Astrocyte (in vitro differentiated cells and primary cell): ENCODE measurements at regions not wholly inside any gene's neighbourhood (a gene's known extent, or its start where the extent isn't known, plus 50 kb on each side); places are given as distances from the start of the nearest gene placed in this dataset.

Experiments used
- DNase-seq: peaks from one replicate; pipeline ENCODE4 v3.0.0-alpha.2; 2010; ENCODE audit warnings: low read depth
- FAIRE-seq: peaks from 2 replicates; lab custom pipeline; 2011; peaks lifted over from hg19 to GRCh38; lab: Jason Lieb, UNC
- H2AFZ ChIP-seq: 2 replicates; pipeline ENCODE4 v1.6.0; 2012; ENCODE audit warnings: low read depth, low read length, inconsistent platforms
- H3K27ac ChIP-seq: 2 replicates; pipeline ENCODE4 v1.5.1; 2011; ENCODE audit warnings: low read depth, low read length, inconsistent platforms
- H3K27me3 ChIP-seq: 2 replicates; pipeline ENCODE4 v1.6.0; 2011; ENCODE audit warnings: low read length, inconsistent platforms; ENCODE audit not compliant: insufficient read depth
- H3K36me3 ChIP-seq: 2 replicates; pipeline ENCODE4 v1.5.1; 2011; ENCODE audit warnings: low read length, inconsistent platforms; ENCODE audit not compliant: insufficient read depth
- H3K4me1 ChIP-seq: 2 replicates; pipeline ENCODE4 v1.5.1; 2011; ENCODE audit warnings: low read length, inconsistent platforms; ENCODE audit not compliant: insufficient read depth
- H3K4me2 ChIP-seq: 2 replicates; pipeline ENCODE4 v1.6.0; 2012; ENCODE audit warnings: low read length, inconsistent platforms
- H3K4me3 ChIP-seq: 2 replicates; pipeline ENCODE4 v1.5.1; 2011; ENCODE audit warnings: low read depth, mild to moderate bottlenecking, low read length, inconsistent platforms; ENCODE audit not compliant: insufficient read depth
- H3K79me2 ChIP-seq: 2 replicates; pipeline ENCODE4 v1.6.0; 2012; ENCODE audit warnings: mild to moderate bottlenecking, low read length, inconsistent platforms; ENCODE audit not compliant: insufficient read depth
- H3K9ac ChIP-seq: 2 replicates; pipeline ENCODE4 v1.6.0; 2012; ENCODE audit warnings: mild to moderate bottlenecking, low read length, inconsistent platforms
- H3K9me3 ChIP-seq: 2 replicates; pipeline ENCODE4 v1.5.1; 2012; ENCODE audit warnings: low read depth, mild to moderate bottlenecking, low read length, inconsistent platforms; ENCODE audit not compliant: insufficient read depth
- H4K20me1 ChIP-seq: 2 replicates; pipeline ENCODE4 v1.6.0; 2012; ENCODE audit warnings: low read length, inconsistent platforms; ENCODE audit not compliant: insufficient read depth
- H3K27ac Mint-ChIP-seq: one replicate; pipeline ENCODE4 v1.8.0; 2021; ENCODE audit warnings: mild to moderate bottlenecking, mixed read lengths; ENCODE audit not compliant: unreplicated experiment
- H3K27me3 Mint-ChIP-seq: one replicate; pipeline ENCODE4 v1.8.0; 2021; ENCODE audit warnings: low read depth, mixed read lengths; ENCODE audit not compliant: unreplicated experiment
- H3K36me3 Mint-ChIP-seq: one replicate; pipeline ENCODE4 v1.8.0; 2021; ENCODE audit warnings: low read depth, mixed read lengths; ENCODE audit not compliant: unreplicated experiment
- H3K4me1 Mint-ChIP-seq: one replicate; pipeline ENCODE4 v1.8.0; 2021; ENCODE audit warnings: low read depth, mixed read lengths; ENCODE audit not compliant: unreplicated experiment
- H3K4me3 Mint-ChIP-seq: one replicate; pipeline ENCODE4 v1.8.0; 2021; ENCODE audit warnings: mild to moderate bottlenecking, moderate library complexity, mixed read lengths; ENCODE audit not compliant: unreplicated experiment
- H3K9me3 Mint-ChIP-seq: one replicate; pipeline ENCODE4 v1.8.0; 2021; ENCODE audit warnings: mild to moderate bottlenecking, mixed read lengths; ENCODE audit not compliant: unreplicated experiment
- CTCF ChIP-seq: IDR thresholded peaks from 2 replicates; pipeline ENCODE4 v1.5.1; 2011; ENCODE audit warnings: low read depth, mild to moderate bottlenecking, inconsistent platforms, low read length, moderate library complexity; ENCODE audit not compliant: insufficient read depth
- EZH2 ChIP-seq: IDR thresholded peaks from 2 replicates; pipeline ENCODE4 v1.6.1; 2012; ENCODE audit warnings: mild to moderate bottlenecking, low read length, inconsistent platforms; ENCODE audit not compliant: insufficient read depth

- H3K27ac Mint-ChIP-seq, result no peak overlapping the region
- H3K4me3 Mint-ChIP-seq, result no peak overlapping the region
- H3K27ac ChIP-seq, result no peak overlapping the region
These were observed 131.4 kb upstream of the NEIL3 start for GRCh38 chr4:177178246-177178645.

DNA sequence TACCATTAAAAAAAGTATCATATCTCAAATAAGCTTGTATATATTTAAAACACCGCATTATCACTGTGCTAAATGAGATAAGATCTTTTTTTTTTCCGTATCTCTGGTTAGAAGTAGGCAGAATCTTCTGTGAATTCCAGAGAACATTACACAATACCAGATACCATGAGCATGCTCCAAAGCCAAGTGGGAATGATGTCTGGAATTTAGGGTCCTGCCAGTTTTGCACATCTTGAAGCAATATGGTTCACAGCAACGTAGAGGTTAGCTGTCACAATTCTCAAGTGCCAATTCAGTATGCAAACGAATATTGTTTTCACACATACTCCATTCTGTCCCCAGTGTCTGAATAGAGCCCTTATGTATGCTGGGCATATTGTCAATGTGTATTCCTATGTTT is 127.5 kb upstream of the NEIL3 start:
- H4K20me1 ChIP-seq, result no peaks in the 10 kb centered on the region
- Mint-ChIP-seq H3K27ac (no peak overlapping the region), H3K27me3 (no peaks in the 10 kb centered on the region), H3K4me3 (no peak overlapping the region), H3K9me3 (no peaks in the 10 kb centered on the region), H3K36me3 (no peaks in the 10 kb centered on the region), H3K4me1 (peaks cover 7% of the 10 kb centered on the region)
- no peaks in the 10 kb centered on the region for H3K36me3 ChIP-seq
- H3K27me3 ChIP-seq, result no peaks in the 10 kb centered on the region
- peak; percentile 58 for DNase-seq
- H3K9ac ChIP-seq, result no peak overlapping the region
- H3K4me1 ChIP-seq, result no peaks in the 10 kb centered on the region
- peak; percentile 62 for FAIRE-seq
- no peaks in the 10 kb centered on the region for H3K9me3 ChIP-seq
- TF ChIP-seq CTCF (no peak), EZH2 (no peak)
- H3K27ac ChIP-seq, result no peak overlapping the region
- no peaks in the 10 kb centered on the region for H3K79me2 ChIP-seq
- H3K4me3 ChIP-seq, result no peak overlapping the region
- H2AFZ ChIP-seq, result no peak overlapping the region
- H3K4me2 ChIP-seq, result no peak overlapping the region

More at GRCh38 chr4:177178246-177178645, 131.4 kb upstream of the NEIL3 start:
- Histone ChIP-seq H3K9ac (no peak overlapping the region), H3K9me3 (no peaks in the 10 kb centered on the region), H3K4me1 (no peaks in the 10 kb centered on the region), H3K4me2 (no peak overlapping the region), H3K79me2 (no peaks in the 10 kb centered on the region), H2AFZ (no peak overlapping the region), H3K4me3 (no peak overlapping the region), H3K36me3 (no peaks in the 10 kb centered on the region), H4K20me1 (no peaks in the 10 kb centered on the region), H3K27me3 (no peaks in the 10 kb centered on the region)
- Mint-ChIP-seq H3K36me3 (no peaks in the 10 kb centered on the region), H3K27me3 (no peaks in the 10 kb centered on the region), H3K9me3 (no peaks in the 10 kb centered on the region), H3K4me1 (no peaks in the 10 kb centered on the region)
- FAIRE-seq (no peak), DNase-seq (no peak)
- TF ChIP-seq CTCF (no peak), EZH2 (no peak)

DNA sequence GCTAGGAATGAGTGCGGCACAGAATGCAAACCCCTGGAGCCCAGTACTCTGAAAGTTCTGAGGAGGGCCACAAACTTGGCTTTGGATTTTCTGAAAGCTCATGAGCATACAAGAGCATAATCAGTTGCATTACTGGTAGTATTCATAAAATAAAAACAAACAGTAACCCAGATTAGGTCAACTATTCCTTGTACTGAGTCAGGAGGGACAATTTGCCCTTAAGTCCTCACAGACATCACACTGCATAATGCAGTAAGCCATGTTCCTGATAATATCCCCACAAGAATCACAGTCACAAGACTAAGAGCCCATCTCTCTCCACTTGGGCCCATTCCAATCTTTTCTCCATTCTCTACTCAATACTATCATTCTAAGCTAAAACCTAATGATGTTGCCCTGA is 126.9 kb upstream of the NEIL3 start:
- H3K9ac ChIP-seq, result no peak overlapping the region
- H3K4me1 ChIP-seq, result no peaks in the 10 kb centered on the region
- H3K27ac Mint-ChIP-seq, result no peak overlapping the region
- no peaks in the 10 kb centered on the region for H3K9me3 ChIP-seq
- no peaks in the 10 kb centered on the region for H3K36me3 Mint-ChIP-seq
- no peak overlapping the region for H3K4me2 ChIP-seq
- H3K4me3 ChIP-seq, result no peak overlapping the region
- no peaks in the 10 kb centered on the region for H3K27me3 Mint-ChIP-seq
- DNase-seq (no peak), FAIRE-seq (no peak)
- H3K27ac ChIP-seq, result no peak overlapping the region
- peaks cover 7% of the 10 kb centered on the region for H3K4me1 Mint-ChIP-seq
- H3K4me3 Mint-ChIP-seq, result no peak overlapping the region
- no peaks in the 10 kb centered on the region for H3K79me2 ChIP-seq
- H3K36me3 ChIP-seq, result no peaks in the 10 kb centered on the region
- H3K9me3 Mint-ChIP-seq, result no peaks in the 10 kb centered on the region
- H2AFZ ChIP-seq, result no peak overlapping the region
- no peaks in the 10 kb centered on the region for H3K27me3 ChIP-seq
- TF ChIP-seq EZH2 (no peak), CTCF (no peak)
- no peaks in the 10 kb centered on the region for H4K20me1 ChIP-seq
